H1 (cell line): ENCODE measurements at regions not wholly inside any gene's neighbourhood (a gene's known extent, or its start where the extent isn't known, plus 50 kb on each side); places are given as distances from the start of the nearest gene placed in this dataset.

Source experiments
- CTCF ChIA-PET: fragments of 300-600 bp; sonication (Branson Sonifier 250); formaldehyde crosslinking; loops from one replicate; lab custom pipeline; 2021; ENCODE audit not compliant: partially characterized antibody; lab: Charles Lee
- POLR2A ChIA-PET: fragments of 300-600 bp; sonication (Branson Sonifier 250); formaldehyde crosslinking; loops from one replicate; lab custom pipeline; 2021; ENCODE audit warnings: inconsistent platforms; ENCODE audit not compliant: partially characterized antibody; lab: Charles Lee
- DNase-seq, 2 experiments: peaks; one replicate each; pipeline versions ENCODE4 v3.0.0 to v3.0.0-alpha.2; 2010 to 2022; ENCODE audit warnings: low spot score in 2 of 2, low read depth in 1 of 2, mixed read lengths in 1 of 2
- FAIRE-seq: peaks from 2 replicates; lab custom pipeline; 2011; peaks lifted over from hg19 to GRCh38; lab: Jason Lieb, UNC
- H2AFZ ChIP-seq: 2 replicates; pipeline ENCODE4 v1.8.1; 2012; ENCODE audit warnings: low read length, inconsistent platforms
- H2AK5ac ChIP-seq: 2 replicates; pipeline ENCODE4 v1.6.1; 2013; ENCODE audit warnings: low read depth, low read length
- H2BK120ac ChIP-seq: replicated peaks from 2 replicates; pipeline ENCODE3; 2013; ENCODE audit warnings: low read depth, low read length, inconsistent platforms
- H2BK12ac ChIP-seq: 2 replicates; pipeline ENCODE4 v1.6.1; 2013; ENCODE audit warnings: low read depth, low read length
- H2BK15ac ChIP-seq: 2 replicates; pipeline ENCODE4 v1.6.1; 2013; ENCODE audit warnings: low read length
- H2BK20ac ChIP-seq: 2 replicates; pipeline ENCODE4 v1.6.1; 2013; ENCODE audit warnings: low read length
- H2BK5ac ChIP-seq: 2 replicates; pipeline ENCODE4 v1.6.1; 2013; ENCODE audit warnings: low read depth, low read length
- H3K14ac ChIP-seq: 2 replicates; pipeline ENCODE4 v1.6.1; 2013; ENCODE audit warnings: inconsistent platforms; ENCODE audit not compliant: insufficient read length
- H3K18ac ChIP-seq: 2 replicates; pipeline ENCODE4 v1.6.1; 2013; ENCODE audit warnings: low read length; ENCODE audit errors: extremely low read depth
- H3K23ac ChIP-seq: 2 replicates; pipeline ENCODE4 v1.6.1; 2013; ENCODE audit warnings: inconsistent platforms; ENCODE audit not compliant: insufficient read length
- H3K23me2 ChIP-seq: 2 replicates; pipeline ENCODE4 v1.6.1; 2013; ENCODE audit warnings: low read depth, low read length
- H3K27ac ChIP-seq: 2 replicates; pipeline ENCODE4 v1.6.1; 2011; ENCODE audit warnings: low read depth, low read length, inconsistent platforms
- H3K27me3 ChIP-seq, 4 experiments: replicated peaks in 1 of 4; 1 replicate in 1 of 4; 2 replicates in 3 of 4; pipeline versions ENCODE4 v1.6.1 to v1.8.1; 2011 to 2013; ENCODE audit warnings: low read length in 3 of 4, mild to moderate bottlenecking in 3 of 4, inconsistent platforms in 2 of 4, mixed read lengths in 2 of 4, moderate library complexity in 1 of 4; ENCODE audit not compliant: control insufficient read depth in 3 of 4, insufficient read depth in 3 of 4; ENCODE audit errors: extremely low read depth in 1 of 4
- H3K36me3 ChIP-seq, 4 experiments: 2 replicates each; pipeline versions ENCODE4 v1.6.1 to v1.8.1; 2011 to 2013; ENCODE audit warnings: mild to moderate bottlenecking in 4 of 4, low read length in 3 of 4, moderate library complexity in 2 of 4, control low read depth in 1 of 4, inconsistent platforms in 1 of 4; ENCODE audit not compliant: insufficient read depth in 4 of 4, control insufficient read depth in 2 of 4
- H3K4ac ChIP-seq: replicated peaks from 2 replicates; pipeline ENCODE3; 2013; ENCODE audit warnings: low read length, low read depth, mixed read lengths, inconsistent platforms; ENCODE audit not compliant: insufficient read length
- H3K4me1 ChIP-seq, 4 experiments: replicated peaks in 1 of 4; 1 replicate in 1 of 4; 2 replicates in 3 of 4; pipeline versions ENCODE4 v1.6.1 to v1.8.1; 2011 to 2013; ENCODE audit warnings: low read length in 3 of 4, inconsistent platforms in 2 of 4, mixed read lengths in 1 of 4; ENCODE audit not compliant: insufficient read depth in 4 of 4, control insufficient read depth in 3 of 4
- H3K4me2 ChIP-seq, 2 experiments: 2 replicates each; pipeline versions ENCODE4 v1.6.1 to v1.8.1; 2011 to 2013; ENCODE audit warnings: low read depth in 2 of 2, low read length in 2 of 2, control low read depth in 1 of 2, inconsistent platforms in 1 of 2, mild to moderate bottlenecking in 1 of 2; ENCODE audit not compliant: insufficient read depth in 1 of 2
- H3K4me3 ChIP-seq, 4 experiments: fragments of 200-600, 300-600 bp in 1 of 4; sonication (generic), shearing (Covaris generic), sonication (Bioruptor Twin) in 1 of 4; 2 replicates each; pipeline versions ENCODE4 v1.5.1 to v1.8.1; 2011 to 2016; ENCODE audit warnings: low read length in 4 of 4, low read depth in 3 of 4, control low read depth in 2 of 4, inconsistent platforms in 2 of 4, mild to moderate bottlenecking in 2 of 4, mixed read lengths in 1 of 4, moderate library complexity in 1 of 4; ENCODE audit not compliant: insufficient read depth in 2 of 4; ENCODE audit errors: extremely low read depth in 1 of 4
- H3K56ac ChIP-seq: replicated peaks from 2 replicates; pipeline ENCODE3; 2013; ENCODE audit warnings: low read depth, mild to moderate bottlenecking, mixed read lengths, low read length, inconsistent platforms; ENCODE audit not compliant: insufficient read length
- H3K79me1 ChIP-seq: 2 replicates; pipeline ENCODE4 v1.6.1; 2013; ENCODE audit warnings: low read depth, low read length, control low read depth
- H3K79me2 ChIP-seq, 2 experiments: 2 replicates each; pipeline versions ENCODE4 v1.6.1 to v1.8.1; 2012 to 2013; ENCODE audit warnings: low read length in 2 of 2, mild to moderate bottlenecking in 2 of 2, inconsistent platforms in 1 of 2; ENCODE audit not compliant: insufficient read depth in 2 of 2, control insufficient read depth in 1 of 2
- H3K9ac ChIP-seq, 4 experiments: replicated peaks in 1 of 4; 1 replicate in 1 of 4; 2 replicates in 3 of 4; pipeline versions ENCODE4 v1.6.1 to v1.8.1; 2011 to 2013; ENCODE audit warnings: low read depth in 3 of 4, low read length in 3 of 4, control low read depth in 2 of 4, mild to moderate bottlenecking in 2 of 4, moderate library complexity in 2 of 4, inconsistent platforms in 1 of 4; ENCODE audit errors: extremely low read depth in 1 of 4
- H3K9me3 ChIP-seq, 2 experiments: 2 replicates each; pipeline versions ENCODE4 v1.6.1 to v1.8.1; 2012 to 2013; ENCODE audit warnings: mild to moderate bottlenecking in 2 of 2, moderate library complexity in 2 of 2, control low read depth in 1 of 2, inconsistent platforms in 1 of 2, low read depth in 1 of 2, low read length in 1 of 2, mixed read lengths in 1 of 2; ENCODE audit not compliant: insufficient read depth in 2 of 2
- H4K20me1 ChIP-seq, 2 experiments: replicated peaks in 1 of 2; 2 replicates each; pipeline versions ENCODE3 to v1.8.1; 2011 to 2013; ENCODE audit warnings: inconsistent platforms in 2 of 2, low read length in 2 of 2, mild to moderate bottlenecking in 1 of 2; ENCODE audit not compliant: insufficient read depth in 2 of 2, control insufficient read depth in 1 of 2
- H4K5ac ChIP-seq: 2 replicates; pipeline ENCODE4 v1.6.1; 2013; ENCODE audit warnings: low read length, low read depth, mixed read lengths, inconsistent platforms; ENCODE audit not compliant: insufficient read length
- H4K8ac ChIP-seq: 2 replicates; pipeline ENCODE4 v1.8.0; 2013; ENCODE audit warnings: mild to moderate bottlenecking, moderate library complexity, low read length, inconsistent platforms; ENCODE audit not compliant: insufficient read depth; ENCODE audit errors: extremely low read depth
- H4K91ac ChIP-seq: replicated peaks from 2 replicates; pipeline ENCODE3; 2013; ENCODE audit warnings: low read length, mixed read lengths, inconsistent platforms; ENCODE audit not compliant: insufficient read length
- BACH1 ChIP-seq: IDR thresholded peaks from 2 replicates; pipeline ENCODE4 v1.6.1; 2012; ENCODE audit warnings: low read length, improper control_type of control experiment
- BRCA1 ChIP-seq: IDR thresholded peaks from 2 replicates; pipeline ENCODE4 v1.6.1; 2012; ENCODE audit warnings: low read depth, low read length, improper control_type of control experiment
- HDAC2 ChIP-seq, 2 experiments: fragments of 300-600 bp in 1 of 2; sonication (generic) in 1 of 2; IDR thresholded peaks; 2 replicates each; pipeline ENCODE4 v1.6.1; 2011 to 2012; ENCODE audit warnings: low read depth in 2 of 2, low read length in 2 of 2, mild to moderate bottlenecking in 2 of 2, moderate library complexity in 2 of 2, borderline replicate concordance in 1 of 2, inconsistent platforms in 1 of 2
- HDAC6 ChIP-seq: IDR thresholded peaks from one replicate; pipeline ENCODE4 v1.7.1; 2012; ENCODE audit warnings: low read depth, mild to moderate bottlenecking, inconsistent platforms, low read length, moderate library complexity
- JUND ChIP-seq: IDR thresholded peaks from 2 replicates; pipeline ENCODE4 v1.6.1; 2011; ENCODE audit warnings: mild to moderate bottlenecking, improper control_type of control experiment, low read length
- MAFK ChIP-seq: IDR thresholded peaks from 2 replicates; pipeline ENCODE4 v1.6.1; 2012; ENCODE audit warnings: low read depth, mild to moderate bottlenecking, improper control_type of control experiment, low read length
- PHF8 ChIP-seq: fragments of 200-600 bp; sonication (generic); conservative IDR thresholded peaks from 2 replicates; pipeline ENCODE4 v1.7.1; 2012; ENCODE audit warnings: low read depth, mild to moderate bottlenecking, inconsistent platforms, low read length, moderate library complexity
- POLR2AphosphoS5 ChIP-seq: IDR thresholded peaks from 2 replicates; pipeline ENCODE4 v1.6.1; 2011; ENCODE audit warnings: low read depth, low read length
- RBBP5 ChIP-seq: IDR thresholded peaks from 2 replicates; pipeline ENCODE4 v1.7.1; 2012; ENCODE audit warnings: low read depth, mild to moderate bottlenecking, inconsistent platforms, low read length, moderate library complexity, borderline replicate concordance
- RFX5 ChIP-seq: IDR thresholded peaks from 2 replicates; pipeline ENCODE4 v1.6.1; 2011; ENCODE audit warnings: low read depth, low read length, improper control_type of control experiment, borderline replicate concordance
- RXRA ChIP-seq: IDR thresholded peaks from 2 replicates; pipeline ENCODE4 v1.6.1; 2011; ENCODE audit warnings: low read depth, mild to moderate bottlenecking, low read length, moderate library complexity; ENCODE audit not compliant: insufficient read depth
- SAP30 ChIP-seq: fragments of 300-600 bp; sonication (generic); IDR thresholded peaks from 2 replicates; pipeline ENCODE4 v1.7.1; 2012; ENCODE audit warnings: low read length, moderate library complexity, mild to moderate bottlenecking, inconsistent platforms; ENCODE audit not compliant: insufficient read depth, insufficient replicate concordance
- SP2 ChIP-seq: IDR thresholded peaks from 2 replicates; pipeline ENCODE4 v1.6.1; 2012; ENCODE audit warnings: mild to moderate bottlenecking, low read length, inconsistent platforms
- TAF1 ChIP-seq: IDR thresholded peaks from 2 replicates; pipeline ENCODE4 v1.6.1; 2011; ENCODE audit warnings: mild to moderate bottlenecking, low read depth, low read length
- WGBS, 2 experiments: shearing (Covaris generic) in 1 of 2; methylation state at CpG; one replicate each; pipeline versions ENCODE4 v1.1.6 to v1.1.7; 2013 to 2015; ENCODE audit warnings: low lambda C conversion rate in 2 of 2, mixed read lengths in 2 of 2, inconsistent platforms in 1 of 2, low coverage in 1 of 2, missing lambda C conversion rate in 1 of 2; ENCODE audit not compliant: insufficient replicate concordance in 2 of 2, insufficient coverage in 1 of 2, insufficient read length in 1 of 2; ENCODE audit errors: extremely low coverage in 1 of 2, missing lambda C conversion rate in 1 of 2; 5-methylcytosine and 5-hydroxymethylcytosine counted together
- TF ChIP-seq, protein P1 (sequence below): IDR thresholded peaks from 2 replicates; pipeline ENCODE4 v1.6.1; 2011; ENCODE audit warnings: low read depth, mild to moderate bottlenecking, low read length; ENCODE audit not compliant: insufficient read depth

DNA sequence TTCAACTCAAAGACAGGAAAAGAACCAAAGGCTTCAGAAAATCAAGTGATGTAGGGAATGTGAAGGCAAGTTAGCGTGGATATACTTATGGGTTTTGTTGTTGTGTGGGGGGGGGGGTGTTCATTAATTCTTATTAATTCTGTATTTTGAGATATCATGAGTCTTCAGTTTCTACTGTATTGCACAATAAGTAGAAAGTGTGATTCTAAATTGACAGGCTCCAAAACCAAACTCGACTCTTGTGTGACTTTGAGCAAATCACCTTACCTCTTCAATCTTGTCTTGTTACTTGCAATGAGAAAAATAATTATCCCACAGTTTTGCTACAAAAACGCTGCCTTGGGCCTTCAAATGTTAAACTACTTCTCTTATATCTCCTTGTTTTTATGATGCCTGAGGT, 453.9 kb upstream of the GOT2 start:
- H4K5ac ChIP-seq: no peak overlapping the region
- no peaks in the 10 kb centered on the region for H3K9me3 ChIP-seq
- H4K91ac ChIP-seq: no peak overlapping the region
- H2BK120ac ChIP-seq: no peak overlapping the region
- H3K9ac ChIP-seq: no peak overlapping the region
- WGBS, 2 experiments: 78% methylated on average over 3 of the region's 3 CpGs; no CpG with 5 or more reads in 1 of the 2 experiments
- no peak overlapping the region for H4K8ac ChIP-seq
- H3K79me2 ChIP-seq: no peaks in the 10 kb centered on the region
- no peaks in the 10 kb centered on the region for H3K36me3 ChIP-seq
- H3K18ac ChIP-seq: no peak overlapping the region
- no peak overlapping the region for H2AFZ ChIP-seq
- no peak overlapping the region for H2BK20ac ChIP-seq
- POLR2A ChIA-PET: no interaction called here
- no peak overlapping the region for H3K27ac ChIP-seq
- FAIRE-seq: no peak
- no peaks in the 10 kb centered on the region for H4K20me1 ChIP-seq
- H3K14ac ChIP-seq: no peak overlapping the region
- no peak overlapping the region for H3K56ac ChIP-seq
- no peak overlapping the region for H2BK15ac ChIP-seq
- CTCF ChIA-PET: no interaction called here
- H3K23ac ChIP-seq: no peak overlapping the region
- H2BK5ac ChIP-seq: no peak overlapping the region
- H3K23me2 ChIP-seq: no peaks in the 10 kb centered on the region; the same call in 1 of the 2 replicates
- H3K27me3 ChIP-seq: no peaks in the 10 kb centered on the region
- peaks cover 0 to 2% (median 0%) of the 10 kb centered on the region in 4 experiments; a peak in 1 of 7 replicates for H3K4me1 ChIP-seq
- no peak overlapping the region for H3K4me3 ChIP-seq
- DNase-seq: no peak
- H3K4ac ChIP-seq: no peak overlapping the region
- no peak overlapping the region for H2BK12ac ChIP-seq
- H3K4me2 ChIP-seq: no peak overlapping the region
- no peaks in the 10 kb centered on the region for H3K79me1 ChIP-seq
- no peak overlapping the region for H2AK5ac ChIP-seq
- TF ChIP-seq BRCA1 (no peak), POLR2AphosphoS5 (no peak), HDAC2 (IDR thresholded peaks at IDR 0.05; ENCODE audit: borderline replicate concordance in 1 of 2, low read depth in 2 of 2, low read length in 2 of 2) (no peak), RBBP5 (no peak), RFX5 (no peak), SP2 (no peak), RXRA (no peak), MAFK (no peak), TAF1 (no peak), JUND (no peak), BACH1 (no peak), HDAC6 (no peak), SAP30 (no peak), PHF8 (no peak)
- TF ChIP-seq, protein P1, sequence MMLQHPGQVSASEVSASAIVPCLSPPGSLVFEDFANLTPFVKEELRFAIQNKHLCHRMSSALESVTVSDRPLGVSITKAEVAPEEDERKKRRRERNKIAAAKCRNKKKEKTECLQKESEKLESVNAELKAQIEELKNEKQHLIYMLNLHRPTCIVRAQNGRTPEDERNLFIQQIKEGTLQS: no peak
